ENCODE measurements at regions not wholly inside any gene's neighbourhood (a gene's known extent, or its start where the extent isn't known, plus 50 kb on each side); places are given as distances from the start of the nearest gene placed in this dataset.
"Not testable (repeated sequence)": the region's sequence is repeated elsewhere in the genome, so short reads cannot be mapped to it uniquely, and the experiment has no call there.

GRCh38 chr7:148472406-148472805 is 118.2 kb upstream of the C7orf33 start:
- DNase-seq = no peak

DNA sequence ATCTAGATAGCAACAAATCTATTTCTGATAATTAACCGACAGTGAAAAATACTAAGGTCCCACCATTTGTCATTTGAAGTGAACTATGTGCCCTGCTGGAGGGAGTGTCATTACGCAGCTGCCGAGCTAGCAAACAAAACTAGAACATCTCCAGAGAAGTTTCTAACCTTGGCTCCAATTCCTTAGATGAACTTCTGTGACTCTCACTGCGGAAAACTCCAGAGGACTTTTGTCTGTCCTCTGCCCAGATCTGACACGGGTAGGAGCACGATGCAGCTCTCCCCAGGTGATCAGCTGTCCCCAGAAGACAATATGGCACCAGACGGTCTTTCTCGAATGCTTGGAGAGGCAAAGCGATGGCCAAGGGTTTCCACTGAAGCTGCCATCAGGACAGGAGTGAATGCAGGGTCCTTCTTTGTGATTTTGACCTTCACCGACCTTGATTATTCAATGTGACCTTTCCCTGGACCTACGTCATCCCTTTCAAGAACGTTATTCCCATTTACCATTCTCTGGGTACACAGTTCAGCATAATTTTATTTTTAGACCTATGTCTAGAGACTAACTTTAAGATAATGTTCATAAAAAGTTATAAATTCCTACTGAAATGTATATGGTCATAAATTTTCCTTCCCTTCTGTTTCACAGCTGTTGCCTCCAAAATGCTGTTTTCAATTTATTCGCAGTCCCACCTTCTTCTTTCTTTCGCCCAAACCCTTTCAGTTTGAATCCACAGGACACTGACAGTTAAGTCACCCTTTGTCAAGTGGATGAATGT is 116.7 kb upstream of the C7orf33 start:
- DNase-seq = no peak

DNA sequence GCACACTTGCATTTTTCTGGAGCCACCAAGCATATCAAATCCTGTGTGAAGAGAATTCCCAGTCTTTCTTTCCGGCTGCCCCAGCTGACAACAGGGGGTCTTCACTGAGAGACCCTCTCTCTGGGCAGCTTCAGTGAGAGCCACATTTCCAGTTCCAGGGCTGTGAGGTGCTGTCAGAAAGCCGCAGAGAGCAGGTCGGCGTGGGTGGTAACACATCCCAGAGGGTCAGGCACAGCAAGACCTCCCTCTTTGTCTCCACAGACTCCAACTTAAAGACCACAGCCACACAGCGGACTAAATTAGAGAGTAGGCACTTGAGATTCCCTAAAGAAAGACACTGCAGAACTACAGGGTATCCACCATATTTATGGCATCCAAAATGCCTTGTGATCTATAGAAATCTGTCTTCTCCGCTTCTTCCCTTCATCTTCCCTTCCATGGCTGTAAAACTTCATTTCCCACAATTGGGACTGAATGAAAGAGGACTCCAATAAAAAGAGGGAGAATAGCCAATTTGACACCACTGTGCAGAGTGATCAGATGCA is 116.0 kb upstream of the C7orf33 start:
- no peak for DNase-seq

DNA sequence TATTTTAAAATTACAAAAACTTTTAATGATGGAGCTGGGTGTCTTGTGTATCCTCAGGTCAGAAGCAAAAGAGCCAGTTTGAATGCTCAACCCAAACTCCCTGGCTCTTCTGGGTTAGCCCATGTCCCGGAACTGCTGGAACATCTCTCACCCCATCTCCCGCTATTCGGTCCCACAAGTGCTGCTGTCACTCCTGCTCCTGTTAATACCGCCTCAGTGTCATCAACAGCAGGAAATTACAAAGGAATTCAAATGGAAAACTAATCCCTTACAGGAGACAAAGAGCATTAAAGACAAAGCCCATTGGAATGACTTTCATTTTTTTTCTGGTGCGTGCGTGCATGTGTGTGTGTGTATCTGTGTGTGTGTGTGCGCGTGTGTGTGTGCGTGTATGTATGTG is 112.0 kb upstream of the C7orf33 start:
- no peak for DNase-seq

DNA sequence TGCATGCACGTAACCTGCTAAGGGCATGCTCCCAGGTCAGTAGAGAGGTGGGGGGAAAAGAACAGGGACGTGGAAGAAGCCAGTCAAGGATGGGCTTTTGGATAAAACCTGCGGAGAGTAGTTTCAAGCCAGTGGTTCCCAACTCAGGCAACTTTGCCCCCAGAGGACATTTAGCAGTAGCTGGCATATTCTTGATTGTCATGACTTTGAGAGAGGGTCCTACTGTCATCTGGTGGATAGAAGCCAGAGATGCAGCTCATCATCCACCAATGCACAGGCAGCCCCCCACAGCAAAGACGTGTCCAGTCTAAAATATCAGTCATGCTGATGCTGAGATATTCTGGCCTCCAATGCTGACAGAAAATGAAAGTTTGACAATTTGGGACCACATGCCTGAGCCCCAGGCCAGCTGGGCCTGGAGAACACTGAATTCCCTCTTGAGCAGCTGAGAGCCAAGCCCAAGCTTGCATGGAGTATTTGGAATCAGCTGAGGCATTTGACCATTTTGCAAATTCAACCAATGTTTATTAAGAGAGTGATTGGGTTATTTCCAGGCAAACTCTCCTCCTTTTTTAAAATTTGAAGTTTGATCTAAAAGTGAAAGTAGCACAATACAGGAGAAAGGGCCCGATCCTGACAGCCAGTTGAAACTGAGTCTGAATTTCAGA is 110.0 kb upstream of the C7orf33 start:
- no peak for DNase-seq

DNA sequence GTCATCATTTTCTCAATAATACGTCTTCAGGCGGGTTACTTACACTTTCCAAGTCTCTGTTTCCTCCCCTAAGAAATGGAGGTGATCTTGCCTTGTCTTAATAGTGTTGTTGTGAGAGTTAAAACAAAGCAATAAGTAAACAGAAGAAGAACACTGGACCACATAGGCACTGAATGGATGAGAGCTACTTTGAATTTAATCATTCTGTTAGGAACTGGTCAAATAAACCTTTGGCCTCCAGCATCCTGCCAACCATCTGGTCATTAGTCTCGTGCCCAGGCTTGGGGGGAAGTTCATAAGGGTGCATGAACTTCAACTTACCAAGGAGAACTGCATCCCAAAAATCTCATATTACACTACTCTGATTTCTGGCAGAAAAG is 109.4 kb upstream of the C7orf33 start:
- DNase-seq = no peak

- no peak for DNase-seq
These were observed 108.5 kb upstream of the C7orf33 start for GRCh38 chr7:148481971-148482626.

DNA sequence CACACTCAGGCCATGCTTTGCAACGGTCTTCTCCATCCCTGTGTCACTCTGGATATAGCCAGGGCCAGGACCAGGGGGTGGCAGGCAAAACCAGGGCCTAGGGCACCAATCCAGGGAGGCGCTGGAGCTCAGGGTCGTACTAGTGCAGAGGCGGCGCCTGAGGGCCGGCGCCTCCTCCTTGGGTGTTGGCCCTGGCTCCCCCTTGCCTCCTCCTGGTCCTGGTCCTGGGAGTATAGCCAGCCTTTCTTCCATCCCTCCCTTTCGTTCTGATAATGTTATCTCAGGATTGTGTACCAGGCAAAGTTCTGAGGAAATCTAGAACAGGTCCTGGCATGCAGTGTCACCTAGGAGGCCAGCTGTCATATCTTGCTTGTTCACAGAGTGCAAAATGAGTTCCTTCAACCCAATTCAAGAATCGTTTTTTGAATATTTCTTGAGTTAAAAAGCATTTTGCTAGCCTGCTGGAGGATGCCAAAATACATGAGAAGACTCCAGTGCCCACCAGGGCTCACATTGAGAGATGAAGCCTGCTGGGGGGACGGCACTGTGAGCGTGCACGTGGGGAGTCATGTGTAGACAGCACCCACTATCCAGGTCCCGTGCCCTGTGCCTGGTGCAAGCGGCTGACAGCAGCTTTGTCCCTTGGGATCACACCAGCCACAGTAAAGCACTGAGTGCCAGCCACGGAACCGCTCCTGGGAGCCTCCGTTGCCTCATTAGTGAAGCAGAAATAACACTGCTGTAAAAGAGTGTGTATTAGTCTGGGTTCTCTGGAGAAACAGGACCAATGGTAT is 106.9 kb upstream of the C7orf33 start:
- DNase-seq = no peak

DNA sequence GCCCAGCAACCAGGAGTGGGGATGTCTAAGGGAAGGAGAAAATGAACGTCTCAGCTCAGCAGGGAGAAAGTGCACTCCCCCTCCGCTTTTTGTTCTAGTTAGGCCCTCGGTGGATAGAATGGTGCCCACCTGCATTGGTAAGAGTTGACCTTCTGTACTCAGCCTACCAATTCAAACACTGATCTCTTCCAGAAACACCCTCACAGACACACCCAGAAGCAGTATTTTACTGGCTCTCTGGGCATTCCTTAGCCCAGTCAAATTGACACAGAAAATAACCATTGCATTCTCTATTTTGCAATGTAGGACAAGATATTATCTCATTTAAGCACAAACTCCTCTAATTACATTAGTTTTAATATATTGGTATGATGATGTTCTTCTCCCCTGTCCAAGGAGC is 106.1 kb upstream of the C7orf33 start:
- no peak for DNase-seq

DNA sequence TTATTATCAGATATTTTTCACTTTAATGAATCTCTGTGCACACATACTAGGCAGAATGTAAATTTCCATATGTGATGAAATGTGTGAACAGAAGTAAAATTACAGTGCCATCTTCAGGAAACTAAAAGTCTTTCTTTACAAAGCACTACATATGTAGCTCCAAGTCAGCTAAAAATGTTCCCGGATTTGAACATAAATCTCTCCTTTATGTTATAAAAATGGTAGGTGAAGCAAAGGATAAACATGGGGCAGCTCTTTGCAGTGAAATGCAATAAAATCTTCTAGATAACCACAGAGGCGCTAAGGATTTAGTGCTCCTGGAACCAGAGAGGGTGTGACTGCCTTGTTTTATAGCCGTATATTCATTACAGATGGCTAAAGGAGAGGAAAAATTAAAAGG is 104.9 kb upstream of the C7orf33 start:
- DNase-seq = no peak

GRCh38 chr7:148486937-148487336 is 103.6 kb upstream of the C7orf33 start:
- DNase-seq = no peak

DNA sequence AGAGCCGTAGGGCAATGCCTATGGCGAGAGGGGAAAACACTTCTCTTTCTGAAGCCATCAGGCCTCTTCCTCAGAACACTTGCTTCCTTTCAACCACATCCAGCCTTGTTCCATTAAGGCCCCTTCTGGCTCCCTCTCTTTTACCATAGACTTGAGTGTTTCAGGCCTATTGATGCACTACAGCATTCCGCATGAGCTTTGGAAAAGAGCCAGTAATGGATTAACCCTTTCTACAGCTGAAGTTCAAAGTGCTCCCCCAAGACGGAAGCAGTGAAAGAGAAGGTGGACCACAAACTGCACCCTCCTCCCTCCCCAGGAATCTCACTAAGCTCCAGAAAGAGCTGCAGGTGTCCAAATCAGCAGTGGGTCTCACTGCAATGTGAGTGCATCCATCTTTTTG is 102.7 kb upstream of the C7orf33 start:
- DNase-seq = no peak

- DNase-seq = no peak
These were observed 100.9 kb upstream of the C7orf33 start for GRCh38 chr7:148489678-148490077.

DNA sequence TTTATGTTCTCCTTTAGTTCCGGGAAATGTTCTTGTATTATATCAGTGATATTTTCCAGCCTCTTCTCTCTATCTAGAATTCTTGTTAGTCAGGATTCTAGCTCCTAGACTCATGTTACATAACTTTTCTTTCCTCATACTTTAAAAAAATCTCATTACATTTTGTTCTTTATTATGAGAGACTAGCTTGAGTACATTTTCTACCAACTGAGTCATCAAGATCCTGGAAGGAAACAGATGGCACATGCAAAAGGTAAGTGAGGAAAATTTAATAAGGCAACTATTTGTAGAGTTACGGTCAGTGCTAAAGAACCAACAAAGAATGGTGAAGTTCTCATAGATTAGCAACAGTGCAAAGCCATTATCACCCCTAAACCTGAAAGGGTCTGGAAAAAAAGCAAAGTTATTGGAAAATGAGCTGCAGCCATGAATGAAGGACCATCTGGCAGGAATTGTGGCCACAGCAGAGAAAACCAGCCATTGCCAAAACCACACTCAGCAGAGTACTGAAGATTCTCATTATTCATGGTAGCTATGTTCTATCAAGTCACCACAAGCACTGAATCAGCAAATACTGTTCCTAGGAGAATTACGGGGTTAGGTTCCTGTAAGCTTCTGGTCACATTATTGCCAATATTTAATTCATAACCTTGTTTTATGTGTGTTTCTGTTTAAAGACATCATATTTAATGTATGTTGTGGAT is 98.3 kb upstream of the C7orf33 start:
- DNase-seq = no peak

DNA sequence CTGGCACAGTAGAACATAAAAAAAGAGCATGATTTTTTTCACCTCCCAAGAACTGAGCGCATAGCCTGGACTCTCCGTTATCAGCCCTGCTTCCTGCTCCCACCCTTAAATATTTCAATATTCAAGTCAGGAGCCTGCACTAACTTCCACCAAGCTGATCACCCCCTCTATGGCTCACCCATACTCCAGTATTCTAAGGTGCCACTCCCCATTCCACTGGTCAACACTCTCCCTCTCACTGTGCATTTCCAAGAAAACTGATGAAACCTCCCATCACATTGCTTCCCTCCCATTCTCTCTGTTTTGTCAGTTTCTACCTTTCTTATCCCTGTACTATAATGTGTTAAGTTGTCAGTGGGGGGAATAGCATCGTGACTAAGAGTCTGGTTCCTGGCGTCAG is 95.0 kb upstream of the C7orf33 start:
- no peak for DNase-seq

- no peak for DNase-seq
These were observed 89.6 kb upstream of the C7orf33 start for GRCh38 chr7:148500978-148501377.

- DNase-seq = no peak
These were observed 86.6 kb upstream of the C7orf33 start for GRCh38 chr7:148503900-148504487.

GRCh38 chr7:148505645-148506375 is 84.8 kb upstream of the C7orf33 start:
- no peak for DNase-seq

DNA sequence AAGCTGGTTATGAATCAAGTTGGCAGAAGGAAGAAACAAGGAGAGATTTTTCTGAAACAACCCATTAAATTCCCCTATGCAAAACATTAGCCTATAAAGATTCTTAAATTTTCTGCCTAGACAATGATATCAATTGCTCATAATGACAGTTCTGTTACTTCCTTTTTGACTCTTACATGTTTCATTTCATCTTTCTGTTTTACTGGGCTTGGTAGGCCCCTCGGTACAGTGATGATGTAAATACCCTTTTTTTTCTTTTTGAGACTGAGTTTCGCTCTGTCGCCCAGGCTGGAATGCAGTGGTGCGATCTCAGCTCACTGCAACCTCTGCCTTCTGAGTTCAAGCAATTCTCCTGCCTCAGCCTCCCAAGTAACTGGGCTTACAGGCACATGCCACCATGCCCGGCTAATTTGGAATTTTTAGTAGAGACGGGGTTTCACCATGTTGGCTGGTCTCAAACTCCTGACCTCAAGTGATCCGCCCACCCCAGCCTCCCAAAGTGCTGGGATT is 83.4 kb upstream of the C7orf33 start:
- DNase-seq = not testable (repeated sequence)

DNA sequence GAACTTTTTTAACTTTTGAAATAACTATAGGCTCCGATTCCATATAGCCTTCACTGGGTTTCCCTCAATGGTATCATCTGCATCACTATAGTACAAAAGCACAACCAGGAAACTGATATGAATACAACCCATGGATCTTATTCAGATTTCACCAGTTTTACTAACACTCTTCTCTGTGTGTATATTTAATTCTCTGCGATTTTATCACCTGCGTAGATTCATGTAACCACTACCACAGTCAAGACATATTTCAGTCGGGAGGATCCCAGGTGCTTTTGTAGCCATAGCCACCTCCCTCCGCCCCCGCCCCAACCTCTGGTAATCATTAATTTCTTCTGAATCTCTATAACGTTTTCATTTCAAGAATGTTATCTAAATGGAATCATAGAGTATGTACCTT is 82.8 kb upstream of the C7orf33 start:
- DNase-seq = no peak

DNA sequence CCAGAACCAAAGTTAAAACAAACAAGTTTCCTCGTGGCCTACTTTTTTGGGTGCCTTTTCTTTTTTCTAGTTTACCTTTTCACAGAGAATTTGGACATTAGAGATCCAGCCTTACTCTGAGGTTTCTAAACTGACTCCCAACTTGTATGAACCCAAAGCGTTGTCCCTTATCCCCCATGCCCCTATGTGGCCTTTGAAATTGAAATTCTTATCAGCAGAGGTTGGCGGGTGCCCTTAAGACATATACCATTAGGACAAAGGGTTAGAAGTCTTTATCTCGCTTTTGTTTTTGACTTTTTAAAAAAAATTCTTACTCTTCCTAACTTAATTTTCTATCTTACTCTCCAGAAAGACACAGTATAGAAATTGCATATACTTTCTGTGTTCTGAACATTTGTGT is 76.3 kb upstream of the C7orf33 start:
- DNase-seq = no peak

All from left hindlimb (tissue), 1 donor.